ENCODE measurements at regions not wholly inside any gene's neighbourhood (a gene's known extent, or its start where the extent isn't known, plus 50 kb on each side); places are given as distances from the start of the nearest gene placed in this dataset.

DNA sequence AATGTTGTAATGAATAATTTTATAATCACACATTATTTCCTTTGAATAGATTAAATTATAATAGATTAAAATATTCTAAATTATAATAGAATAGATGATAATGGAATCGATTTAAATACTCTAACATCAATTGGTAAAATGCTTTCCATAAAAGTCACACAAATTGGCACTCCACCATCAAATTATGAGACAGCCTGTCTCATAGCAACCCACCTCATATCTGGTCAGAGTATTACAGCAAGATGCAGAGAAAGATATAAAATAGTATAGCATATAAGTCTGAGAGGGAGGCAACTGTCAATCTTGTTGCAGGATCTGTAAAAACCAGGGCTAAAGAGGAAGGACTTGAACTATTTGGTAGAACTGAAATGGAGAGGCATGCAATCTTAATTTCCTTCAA, 98.4 kb upstream of the NCKAP5 start:
- Histone ChIP-seq H3F3A (ENCODE audit: insufficient read depth, low read length, poor library complexity, severe bottlenecking) (no peaks in the 10 kb centered on the region), H3K79me2 (replicated peaks; ENCODE audit: insufficient read depth, low read length) (no peaks in the 10 kb centered on the region), H3K4me3 (ENCODE audit: low read length) (no peak overlapping the region), H3K4me2 (ENCODE audit: low read length) (no peak overlapping the region), H3K27me3 (ENCODE audit: insufficient read depth, low read depth, low read length) (no peaks in the 10 kb centered on the region), H2AFZ (ENCODE audit: low read depth, low read length) (no peak overlapping the region), H4K20me1 (ENCODE audit: insufficient read depth) (no peaks in the 10 kb centered on the region), H3K36me3 (ENCODE audit: insufficient read depth, low read length) (no peaks in the 10 kb centered on the region), H3K9me3 (ENCODE audit: low read length) (peaks cover 6% of the 10 kb centered on the region), H3K9me2 (ENCODE audit: insufficient read depth, low read length) (no peaks in the 10 kb centered on the region), H3K9ac (ENCODE audit: low read length) (no peak overlapping the region), H3K27ac (ENCODE audit: low read length) (no peak overlapping the region)
- no peak for TF ChIP-seq SMC3 (conservative IDR thresholded peaks at IDR 0.05; ENCODE audit: poor library complexity)

DNA sequence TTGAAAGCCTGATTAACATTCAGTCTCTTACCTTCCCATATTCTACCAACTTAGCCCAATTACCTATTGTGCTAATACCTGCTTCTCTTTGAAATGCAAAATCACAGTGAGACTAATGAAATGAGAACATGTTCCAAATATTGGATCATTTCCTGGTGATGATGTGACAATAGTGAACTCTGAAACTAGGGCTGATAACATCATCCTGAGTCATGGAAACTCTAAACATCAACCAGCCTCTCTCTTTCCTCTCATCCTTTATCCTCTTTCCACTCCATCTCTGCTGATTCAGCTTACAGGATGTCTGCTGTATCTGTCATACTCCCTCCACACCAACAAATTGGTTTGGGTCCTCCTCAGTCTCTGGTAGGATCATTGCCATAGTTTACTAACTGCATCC, 98.8 kb upstream of the NCKAP5 start:
- no peaks in the 10 kb centered on the region for H3F3A ChIP-seq (ENCODE audit: insufficient read depth, low read length, poor library complexity, severe bottlenecking)
- TF ChIP-seq, protein P1, sequence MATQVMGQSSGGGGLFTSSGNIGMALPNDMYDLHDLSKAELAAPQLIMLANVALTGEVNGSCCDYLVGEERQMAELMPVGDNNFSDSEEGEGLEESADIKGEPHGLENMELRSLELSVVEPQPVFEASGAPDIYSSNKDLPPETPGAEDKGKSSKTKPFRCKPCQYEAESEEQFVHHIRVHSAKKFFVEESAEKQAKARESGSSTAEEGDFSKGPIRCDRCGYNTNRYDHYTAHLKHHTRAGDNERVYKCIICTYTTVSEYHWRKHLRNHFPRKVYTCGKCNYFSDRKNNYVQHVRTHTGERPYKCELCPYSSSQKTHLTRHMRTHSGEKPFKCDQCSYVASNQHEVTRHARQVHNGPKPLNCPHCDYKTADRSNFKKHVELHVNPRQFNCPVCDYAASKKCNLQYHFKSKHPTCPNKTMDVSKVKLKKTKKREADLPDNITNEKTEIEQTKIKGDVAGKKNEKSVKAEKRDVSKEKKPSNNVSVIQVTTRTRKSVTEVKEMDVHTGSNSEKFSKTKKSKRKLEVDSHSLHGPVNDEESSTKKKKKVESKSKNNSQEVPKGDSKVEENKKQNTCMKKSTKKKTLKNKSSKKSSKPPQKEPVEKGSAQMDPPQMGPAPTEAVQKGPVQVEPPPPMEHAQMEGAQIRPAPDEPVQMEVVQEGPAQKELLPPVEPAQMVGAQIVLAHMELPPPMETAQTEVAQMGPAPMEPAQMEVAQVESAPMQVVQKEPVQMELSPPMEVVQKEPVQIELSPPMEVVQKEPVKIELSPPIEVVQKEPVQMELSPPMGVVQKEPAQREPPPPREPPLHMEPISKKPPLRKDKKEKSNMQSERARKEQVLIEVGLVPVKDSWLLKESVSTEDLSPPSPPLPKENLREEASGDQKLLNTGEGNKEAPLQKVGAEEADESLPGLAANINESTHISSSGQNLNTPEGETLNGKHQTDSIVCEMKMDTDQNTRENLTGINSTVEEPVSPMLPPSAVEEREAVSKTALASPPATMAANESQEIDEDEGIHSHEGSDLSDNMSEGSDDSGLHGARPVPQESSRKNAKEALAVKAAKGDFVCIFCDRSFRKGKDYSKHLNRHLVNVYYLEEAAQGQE (IDR thresholded peaks at IDR 0.05; ENCODE audit: borderline replicate concordance) = no peak
- H3K4me2 ChIP-seq (ENCODE audit: low read length) = no peak overlapping the region
- H3K27me3 ChIP-seq (ENCODE audit: insufficient read depth, low read depth, low read length) = no peaks in the 10 kb centered on the region
- no peaks in the 10 kb centered on the region for H3K9me2 ChIP-seq (ENCODE audit: insufficient read depth, low read length)
- no peaks in the 10 kb centered on the region for H3K79me2 ChIP-seq (replicated peaks; ENCODE audit: insufficient read depth, low read length)
- no peak overlapping the region for H3K27ac ChIP-seq (ENCODE audit: low read length)
- H3K9ac ChIP-seq (ENCODE audit: low read length) = no peak overlapping the region
- H3K9me3 ChIP-seq (ENCODE audit: low read length) = peaks cover 6% of the 10 kb centered on the region
- no peak overlapping the region for H3K4me3 ChIP-seq (ENCODE audit: low read length)
- H4K20me1 ChIP-seq (ENCODE audit: insufficient read depth) = no peaks in the 10 kb centered on the region
- no peaks in the 10 kb centered on the region for H3K36me3 ChIP-seq (ENCODE audit: insufficient read depth, low read length)
- no peak overlapping the region for H2AFZ ChIP-seq (ENCODE audit: low read depth, low read length)

DNA sequence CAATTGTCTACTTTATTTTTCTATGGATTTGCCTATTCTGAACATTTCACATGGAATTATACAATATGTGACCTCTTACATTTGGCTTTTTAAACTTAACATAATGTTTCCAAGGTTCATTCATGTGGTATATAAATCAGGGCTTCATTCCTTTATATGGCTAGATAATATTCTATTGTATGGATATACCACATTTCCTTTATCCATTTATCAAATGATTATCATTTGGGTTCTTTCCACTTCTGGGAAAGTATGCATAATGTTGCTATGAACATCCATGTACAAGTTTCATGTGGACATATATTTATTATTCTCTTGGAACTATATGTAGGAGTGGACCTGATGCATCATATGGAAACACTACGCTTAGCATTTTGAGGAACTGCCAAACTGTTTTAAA, 99.7 kb upstream of the NCKAP5 start:
- Histone ChIP-seq H2AFZ (ENCODE audit: low read depth, low read length) (no peak overlapping the region), H3K9me3 (ENCODE audit: low read length) (peaks cover 6% of the 10 kb centered on the region), H3K4me3 (ENCODE audit: low read length) (no peak overlapping the region), H3K36me3 (ENCODE audit: insufficient read depth, low read length) (no peaks in the 10 kb centered on the region), H3K9me2 (ENCODE audit: insufficient read depth, low read length) (no peaks in the 10 kb centered on the region), H3K4me2 (ENCODE audit: low read length) (no peak overlapping the region), H3K79me2 (replicated peaks; ENCODE audit: insufficient read depth, low read length) (no peaks in the 10 kb centered on the region), H3F3A (ENCODE audit: insufficient read depth, low read length, poor library complexity, severe bottlenecking) (no peaks in the 10 kb centered on the region), H3K27ac (ENCODE audit: low read length) (no peak overlapping the region), H3K27me3 (ENCODE audit: insufficient read depth, low read depth, low read length) (no peaks in the 10 kb centered on the region), H3K9ac (ENCODE audit: low read length) (no peak overlapping the region), H4K20me1 (ENCODE audit: insufficient read depth) (no peaks in the 10 kb centered on the region)
- no peak for TF ChIP-seq MXI1 (conservative IDR thresholded peaks at IDR 0.05; ENCODE audit: poor library complexity, severe bottlenecking)
- no peak for TF ChIP-seq POLR2AphosphoS5 (IDR thresholded peaks at IDR 0.05)
- TF ChIP-seq TAF1 (IDR thresholded peaks at IDR 0.05; ENCODE audit: low read depth) = no peak
- TF ChIP-seq, protein P1 (IDR thresholded peaks at IDR 0.05; ENCODE audit: borderline replicate concordance) = no peak
- no peak for TF ChIP-seq EP300 (conservative IDR thresholded peaks at IDR 0.05; ENCODE audit: poor library complexity, severe bottlenecking)
- TF ChIP-seq, protein P2, sequence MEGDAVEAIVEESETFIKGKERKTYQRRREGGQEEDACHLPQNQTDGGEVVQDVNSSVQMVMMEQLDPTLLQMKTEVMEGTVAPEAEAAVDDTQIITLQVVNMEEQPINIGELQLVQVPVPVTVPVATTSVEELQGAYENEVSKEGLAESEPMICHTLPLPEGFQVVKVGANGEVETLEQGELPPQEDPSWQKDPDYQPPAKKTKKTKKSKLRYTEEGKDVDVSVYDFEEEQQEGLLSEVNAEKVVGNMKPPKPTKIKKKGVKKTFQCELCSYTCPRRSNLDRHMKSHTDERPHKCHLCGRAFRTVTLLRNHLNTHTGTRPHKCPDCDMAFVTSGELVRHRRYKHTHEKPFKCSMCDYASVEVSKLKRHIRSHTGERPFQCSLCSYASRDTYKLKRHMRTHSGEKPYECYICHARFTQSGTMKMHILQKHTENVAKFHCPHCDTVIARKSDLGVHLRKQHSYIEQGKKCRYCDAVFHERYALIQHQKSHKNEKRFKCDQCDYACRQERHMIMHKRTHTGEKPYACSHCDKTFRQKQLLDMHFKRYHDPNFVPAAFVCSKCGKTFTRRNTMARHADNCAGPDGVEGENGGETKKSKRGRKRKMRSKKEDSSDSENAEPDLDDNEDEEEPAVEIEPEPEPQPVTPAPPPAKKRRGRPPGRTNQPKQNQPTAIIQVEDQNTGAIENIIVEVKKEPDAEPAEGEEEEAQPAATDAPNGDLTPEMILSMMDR (IDR thresholded peaks at IDR 0.05; ENCODE audit: poor library complexity, severe bottlenecking) = no peak
- no peak for TF ChIP-seq RAD21 (conservative IDR thresholded peaks at IDR 0.05)
- no peak for TF ChIP-seq EZH2 (IDR thresholded peaks at IDR 0.05; ENCODE audit: borderline replicate concordance, insufficient read depth, low read length, poor library complexity, severe bottlenecking)
- no peak for TF ChIP-seq SMC3 (conservative IDR thresholded peaks at IDR 0.05; ENCODE audit: poor library complexity)
